B cell (primary cell): ENCODE measurements at regions not wholly inside any gene's neighbourhood (a gene's known extent, or its start where the extent isn't known, plus 50 kb on each side); places are given as distances from the start of the nearest gene placed in this dataset.

Source experiments
- ATAC-seq: fragments of 200-7000 bp; cut with Tn5 transposase; one replicate; pipeline ENCODE4 v1.10.0; 2021; ENCODE audit warnings: low read depth, mild to moderate bottlenecking, moderate number of reproducible peaks, moderate library complexity
- CTCF ChIA-PET: fragments of 350-600 bp; sonication (Branson Sonifier 250); formaldehyde crosslinking; loops from one replicate; lab custom pipeline; 2021; ENCODE audit warnings: antibody characterized with exemption, inconsistent platforms; lab: Charles Lee
- POLR2A ChIA-PET: fragments of 350-600 bp; sonication (Branson Sonifier 250); formaldehyde crosslinking; loops from one replicate; lab custom pipeline; 2021; ENCODE audit warnings: antibody characterized with exemption; lab: Charles Lee
- DNase-seq: peaks from one replicate; pipeline ENCODE4 v3.0.0; 2013
- H2AFZ ChIP-seq: 2 replicates; pipeline ENCODE4 v1.6.1; 2012; ENCODE audit warnings: mild to moderate bottlenecking, low read depth, low read length; ENCODE audit not compliant: insufficient read depth, poor library complexity, severe bottlenecking
- H3K27ac ChIP-seq, 2 donors: 1 replicate in 1 of 2; 2 replicates in 1 of 2; pipeline ENCODE4 v1.5.1; 2012 to 2013; ENCODE audit warnings: low read length in 2 of 2, mild to moderate bottlenecking in 2 of 2, moderate library complexity in 1 of 2
- H3K27me3 ChIP-seq, 4 experiments: fragments of 200-600 bp in 1 of 4; sonication (generic) in 1 of 4; replicated peaks in 1 of 4; 1 replicate in 2 of 4; 2 replicates in 2 of 4; pipeline versions ENCODE4 v1.6.1 to v1.7.0; 2013 to 2016; ENCODE audit warnings: low read length in 3 of 4, mild to moderate bottlenecking in 2 of 4, mixed read lengths in 1 of 4, moderate library complexity in 1 of 4; ENCODE audit not compliant: insufficient read depth in 4 of 4, control insufficient read depth in 3 of 4; ENCODE audit errors: control extremely low read depth in 1 of 4
- H3K36me3 ChIP-seq, 2 experiments: replicated peaks in 1 of 2; 1 replicate in 1 of 2; 2 replicates in 1 of 2; pipeline versions ENCODE4 v1.6.1 to v1.7.1; 2013; ENCODE audit warnings: low read length in 1 of 2; ENCODE audit not compliant: insufficient read depth in 2 of 2, control insufficient read depth in 1 of 2; ENCODE audit errors: control extremely low read depth in 1 of 2, extremely low read depth in 1 of 2
- H3K4me1 ChIP-seq, 2 donors: fragments of 200-600 bp in 1 of 2; sonication (generic) in 1 of 2; 1 replicate in 1 of 2; 2 replicates in 1 of 2; pipeline versions ENCODE4 v1.5.1 to v1.6.1; 2013 to 2017; ENCODE audit warnings: low read length in 2 of 2; ENCODE audit not compliant: control insufficient read depth in 2 of 2, insufficient read depth in 2 of 2
- H3K4me2 ChIP-seq: replicated peaks from 2 replicates; pipeline ENCODE3; 2012; ENCODE audit warnings: mild to moderate bottlenecking, low read depth, low read length; ENCODE audit not compliant: poor library complexity, severe bottlenecking
- H3K4me3 ChIP-seq, 5 experiments: fragments of 200-600 bp in 1 of 5; sonication (generic) in 1 of 5; 1 replicate in 3 of 5; 2 replicates in 2 of 5; pipeline versions ENCODE4 v1.5.1 to v1.7.0; 2011 to 2016; ENCODE audit warnings: low read length in 4 of 5, mild to moderate bottlenecking in 4 of 5, low read depth in 2 of 5, control low read depth in 1 of 5, moderate library complexity in 1 of 5; ENCODE audit not compliant: insufficient read depth in 1 of 5; ENCODE audit errors: control extremely low read depth in 1 of 5, extremely low read depth in 1 of 5
- H3K79me2 ChIP-seq: fragments of 200-600 bp; sonication (generic); one replicate; pipeline ENCODE4 v1.6.0; 2016; ENCODE audit warnings: low read length; ENCODE audit not compliant: control insufficient read depth, insufficient read depth
- H3K9ac ChIP-seq: fragments of 200-600 bp; sonication (generic); 2 replicates; pipeline ENCODE4 v1.6.1; 2017; ENCODE audit warnings: mild to moderate bottlenecking, low read length, moderate library complexity
- H3K9me3 ChIP-seq, 3 donors: one replicate each; pipeline versions ENCODE4 v1.6.1 to v1.7.1; 2013; ENCODE audit warnings: low read length in 2 of 3; ENCODE audit not compliant: control insufficient read depth in 2 of 3, insufficient read depth in 1 of 3; ENCODE audit errors: control extremely low read depth in 1 of 3
- H4K20me1 ChIP-seq: 2 replicates; pipeline ENCODE4 v1.6.0; 2012; ENCODE audit warnings: mild to moderate bottlenecking, low read length; ENCODE audit not compliant: insufficient read depth, control insufficient read depth, poor library complexity, severe bottlenecking
- H3K27ac Mint-ChIP-seq: one replicate; pipeline ENCODE4 v1.8.0; 2021; ENCODE audit warnings: mixed read lengths
- H3K27me3 Mint-ChIP-seq: one replicate; pipeline ENCODE4 v1.8.0; 2021; ENCODE audit warnings: mixed read lengths
- H3K4me1 Mint-ChIP-seq: one replicate; pipeline ENCODE4 v1.8.0; 2021; ENCODE audit warnings: mixed read lengths
- H3K4me3 Mint-ChIP-seq: one replicate; pipeline ENCODE4 v1.8.0; 2021; ENCODE audit warnings: mixed read lengths
- H3K9me3 Mint-ChIP-seq: one replicate; pipeline ENCODE4 v1.8.0; 2022; ENCODE audit warnings: mixed read lengths; ENCODE audit not compliant: insufficient read depth
- EZH2 ChIP-seq: IDR thresholded peaks from 2 replicates; pipeline ENCODE4 v1.6.1; 2012; ENCODE audit warnings: borderline replicate concordance, low read depth, mild to moderate bottlenecking, moderate library complexity, low read length; ENCODE audit not compliant: insufficient read depth, poor library complexity, severe bottlenecking
- WGBS: methylation state at CpG from one replicate; pipeline ENCODE4 v1.1.5; 2013; ENCODE audit warnings: missing lambda C conversion rate; ENCODE audit not compliant: insufficient coverage; 5-methylcytosine and 5-hydroxymethylcytosine counted together
- intact Hi-C: fragments of 100-400 bp; cut with micrococcal nuclease; formaldehyde crosslinking; loops from one replicate; pipeline ENCODE4 v1.10.0; 2022
- TF ChIP-seq, protein P1 (sequence below): fragments of 200-600 bp; IDR thresholded peaks from one replicate; pipeline ENCODE4 v1.8.0; 2022; ENCODE audit warnings: antibody characterized with exemption, mild to moderate bottlenecking

DNA sequence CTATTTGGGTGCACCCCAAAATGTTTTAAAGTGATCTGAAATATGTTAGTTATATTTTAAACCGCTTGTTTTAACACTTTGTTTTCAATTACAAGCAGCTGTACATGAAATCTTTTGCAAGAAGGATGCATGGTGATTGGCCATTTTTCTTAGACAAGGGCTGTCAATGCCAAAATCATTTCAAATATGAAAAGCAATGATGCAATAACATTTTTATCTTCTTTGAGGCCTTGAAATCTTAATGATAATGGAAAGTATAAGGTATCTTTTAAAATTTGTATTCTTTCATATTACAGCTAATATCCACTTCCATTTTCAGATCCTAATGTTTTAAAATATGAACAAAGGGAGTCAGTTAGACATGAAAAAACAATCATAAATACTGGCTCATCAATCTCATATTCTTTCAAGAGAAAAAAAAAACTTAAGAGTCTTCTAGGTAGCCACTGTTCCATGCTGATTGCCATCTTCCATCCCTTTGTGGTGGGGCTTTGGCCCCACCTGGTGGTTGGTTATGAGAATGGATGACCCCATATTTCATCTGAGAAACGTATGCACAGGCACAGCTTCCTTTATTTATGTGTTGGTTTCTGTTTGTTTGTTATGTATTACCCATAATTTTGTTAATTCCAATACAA is 330.3 kb upstream of the MIR17HG start:
- H3K36me3 ChIP-seq, result no peaks in the 10 kb centered on the region
- no peak overlapping the region for H3K27ac ChIP-seq
- TF ChIP-seq, protein P1, sequence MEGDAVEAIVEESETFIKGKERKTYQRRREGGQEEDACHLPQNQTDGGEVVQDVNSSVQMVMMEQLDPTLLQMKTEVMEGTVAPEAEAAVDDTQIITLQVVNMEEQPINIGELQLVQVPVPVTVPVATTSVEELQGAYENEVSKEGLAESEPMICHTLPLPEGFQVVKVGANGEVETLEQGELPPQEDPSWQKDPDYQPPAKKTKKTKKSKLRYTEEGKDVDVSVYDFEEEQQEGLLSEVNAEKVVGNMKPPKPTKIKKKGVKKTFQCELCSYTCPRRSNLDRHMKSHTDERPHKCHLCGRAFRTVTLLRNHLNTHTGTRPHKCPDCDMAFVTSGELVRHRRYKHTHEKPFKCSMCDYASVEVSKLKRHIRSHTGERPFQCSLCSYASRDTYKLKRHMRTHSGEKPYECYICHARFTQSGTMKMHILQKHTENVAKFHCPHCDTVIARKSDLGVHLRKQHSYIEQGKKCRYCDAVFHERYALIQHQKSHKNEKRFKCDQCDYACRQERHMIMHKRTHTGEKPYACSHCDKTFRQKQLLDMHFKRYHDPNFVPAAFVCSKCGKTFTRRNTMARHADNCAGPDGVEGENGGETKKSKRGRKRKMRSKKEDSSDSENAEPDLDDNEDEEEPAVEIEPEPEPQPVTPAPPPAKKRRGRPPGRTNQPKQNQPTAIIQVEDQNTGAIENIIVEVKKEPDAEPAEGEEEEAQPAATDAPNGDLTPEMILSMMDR, result peak; percentile 60
- no peak for TF ChIP-seq EZH2
- H3K9ac ChIP-seq, result no peak overlapping the region
- no peaks in the 10 kb centered on the region for H3K27me3 ChIP-seq
- Mint-ChIP-seq H3K9me3 (no peaks in the 10 kb centered on the region), H3K4me3 (no peak overlapping the region), H3K4me1 (no peaks in the 10 kb centered on the region), H3K27me3 (no peaks in the 10 kb centered on the region), H3K27ac (no peak overlapping the region)
- H2AFZ ChIP-seq, result no peak overlapping the region
- H3K4me3 ChIP-seq, result no peak overlapping the region
- no peaks in the 10 kb centered on the region for H3K9me3 ChIP-seq
- DNase-seq (peak; percentile 4), ATAC-seq (no peak)
- H4K20me1 ChIP-seq, result no peaks in the 10 kb centered on the region
- intact Hi-C loops, result no loop called here
- no CpG with 5 or more reads among the region's 2 CpGs for WGBS
- POLR2A ChIA-PET, result no interaction called here
- no peaks in the 10 kb centered on the region for H3K79me2 ChIP-seq
- H3K4me1 ChIP-seq, result no peaks in the 10 kb centered on the region
- CTCF ChIA-PET, result no interaction called here
- no peak overlapping the region for H3K4me2 ChIP-seq

- DNase-seq (no peak), ATAC-seq (no peak)
- Mint-ChIP-seq H3K27ac (no peak overlapping the region), H3K4me1 (no peaks in the 10 kb centered on the region), H3K27me3 (no peaks in the 10 kb centered on the region), H3K9me3 (no peaks in the 10 kb centered on the region), H3K4me3 (no peak overlapping the region)
- H3K9me3 ChIP-seq, result no peaks in the 10 kb centered on the region
- no peaks in the 10 kb centered on the region for H4K20me1 ChIP-seq
- intact Hi-C loops, result no loop called here
- ChIA-PET POLR2A (no interaction called here), CTCF (no interaction called here)
- no peaks in the 10 kb centered on the region for H3K4me1 ChIP-seq
- no peaks in the 10 kb centered on the region for H3K36me3 ChIP-seq
- no peak overlapping the region for H3K9ac ChIP-seq
- WGBS, result 56% methylated on average over 11 of the region's 15 CpGs
- H3K79me2 ChIP-seq, result no peaks in the 10 kb centered on the region
- H3K4me3 ChIP-seq, result no peak overlapping the region
- TF ChIP-seq, protein P1, result no peak
- TF ChIP-seq EZH2, result no peak
- no peak overlapping the region for H3K27ac ChIP-seq
- no peak overlapping the region for H3K4me2 ChIP-seq
- no peak overlapping the region for H2AFZ ChIP-seq
- H3K27me3 ChIP-seq, result no peaks in the 10 kb centered on the region
These were observed 329.8 kb upstream of the MIR17HG start for GRCh38 chr13:91017669-91018053.
